Heart right ventricle (tissue), 16 donors: ENCODE measurements at regions not wholly inside any gene's neighbourhood (a gene's known extent, or its start where the extent isn't known, plus 50 kb on each side); places are given as distances from the start of the nearest gene placed in this dataset.
A peak's percentile ranks its signal among the peaks of the same experiment; 100 is the strongest.

Source experiments
- ATAC-seq, 8 donors: fragments of 200-7000 bp; cut with Tn5 transposase; one replicate each; pipeline ENCODE4 v1.9.1; 2020; ENCODE audit warnings: mild to moderate bottlenecking in 8 of 8, moderate library complexity in 8 of 8, moderate number of reproducible peaks in 1 of 8
- DNase-seq, 2 donors: peaks; one replicate each; pipeline ENCODE4 v3.0.0-alpha.2; 2020
- H3K27ac ChIP-seq, 10 donors: fragments of 200-600 bp; sonication (generic) in 2 of 10; one replicate each; pipeline versions ENCODE4 v1.5.0 to v1.8.0; 2020 to 2022; ENCODE audit warnings: mild to moderate bottlenecking in 3 of 10
- H3K27me3 ChIP-seq, 7 donors: fragments of 200-600 bp; one replicate each; pipeline ENCODE4 v1.8.0; 2021 to 2022; ENCODE audit warnings: mild to moderate bottlenecking in 2 of 7
- H3K36me3 ChIP-seq, 9 donors: fragments of 200-600 bp; sonication (generic) in 1 of 9; one replicate each; pipeline versions ENCODE4 v1.5.0 to v1.8.0; 2020 to 2022; ENCODE audit warnings: mild to moderate bottlenecking in 2 of 9
- H3K4me1 ChIP-seq, 9 donors: fragments of 200-600 bp; sonication (generic) in 1 of 9; one replicate each; pipeline versions ENCODE4 v1.5.0 to v1.8.0; 2020 to 2022; ENCODE audit warnings: mild to moderate bottlenecking in 4 of 9
- H3K4me3 ChIP-seq, 10 donors: fragments of 200-600 bp; sonication (generic) in 2 of 10; one replicate each; pipeline versions ENCODE4 v1.5.0 to v1.8.0; 2020 to 2022; ENCODE audit warnings: mild to moderate bottlenecking in 7 of 10, moderate library complexity in 2 of 10
- H3K9me3 ChIP-seq, 11 donors: fragments of 200-600 bp in 10 of 11; sonication (generic) in 2 of 11; one replicate each; pipeline versions ENCODE4 v1.5.0 to v1.8.0; 2013 to 2022; ENCODE audit warnings: mild to moderate bottlenecking in 2 of 11, control low read depth in 1 of 11, moderate library complexity in 1 of 11
- CTCF ChIP-seq, 9 donors: fragments of 200-600 bp; sonication (generic) in 2 of 9; IDR thresholded peaks; one replicate each; pipeline versions ENCODE4 v1.5.0 to v1.8.0; 2021 to 2022; ENCODE audit warnings: antibody characterized with exemption in 9 of 9, mild to moderate bottlenecking in 5 of 9, moderate library complexity in 1 of 9
- WGBS, 2 donors: extraction: QIAGEN DNeasy Blood & Tissue Kit; methylation state at CpG; one replicate each; pipeline ENCODE4 v1.1.7; 2013; ENCODE audit warnings: inconsistent platforms in 1 of 2; 5-methylcytosine and 5-hydroxymethylcytosine counted together
- intact Hi-C, 10 donors: fragments of 100-400 bp; cut with DNase I; formaldehyde crosslinking; loops; one replicate each; pipeline versions ENCODE4 v1.11.1 to v1.14.2; 2022
- donor health status: Arrhythmogenic right ventricular cardiomyopathy.
- donor health status: ischemic (EF 13 %, LVEDD 7.1; RV severe dilation, severe dysfunction).
- donor health status: healthy with polysubstance abuse.
- donor health status: DM: no; HTN: yes; CAD: no.
- donor health status: DM: no; HTN: no; CAD: no.
- donor health status: ischemic (EF 25% LVEDD 6.9; RV normal size, moderate dysfunction).
- donor health status: ischemic (EF 25% LVEDD 5.7; RV mildly dilated, moderate dysfunction).
- donor health status: healthy.
- donor health status: DM: yes; HTN: yes; CAD: no.
- donor health status: Ischemic cardiomyopathy.
- donor health status: ischemic (EF 35%, LVEDD 5.7; RV mildly dilated, moderate dysfunction).
- donor health status: nonischemic (EF 11% LVEDD 7.7; RV severe dilation, severe dysfunction).
- donor health status: DM: yes; HTN: yes; CAD: no.
- donor health status: PGD.
- donor health status: ischemic (EF 29% LVEDD 5.4; RV normal size, mild dysfunction).
- donor health status: nonischemic (EF 23%, LVEDD 6.1; RV moderate dilation, normal function).

GRCh38 chr5:15391704-15392397, 108.1 kb upstream of the FBXL7 start:
- no peaks in the 10 kb centered on the region for H3K4me1 ChIP-seq
- ATAC-seq: peak in 2 of 8 donors; percentile 27 to 71
- TF ChIP-seq CTCF (IDR thresholded peaks at IDR 0.05): no peak
- peak overlapping the region in 3 of 10 donors; percentile 9 to 52 (median 29) for H3K27ac ChIP-seq
- WGBS, 2 donors: 53 to 56% methylated on average over 12 of the region's 12 CpGs
- no peak for DNase-seq
- no peaks in the 10 kb centered on the region for H3K27me3 ChIP-seq
- intact Hi-C loops: no loop called here
- H3K9me3 ChIP-seq: no peaks in the 10 kb centered on the region
- H3K36me3 ChIP-seq: no peaks in the 10 kb centered on the region
- H3K4me3 ChIP-seq: peak overlapping the region in 2 of 10 donors; percentile 20 to 33

- WGBS, 2 donors: 79 to 80% methylated on average over 2 of the region's 2 CpGs
- no peaks in the 10 kb centered on the region for H3K4me1 ChIP-seq
- TF ChIP-seq CTCF (IDR thresholded peaks at IDR 0.05): no peak
- no peak overlapping the region for H3K27ac ChIP-seq
- intact Hi-C loops: loop anchor here in 3 of 10 donors (5.0 to 10.0 kb wide), 3 partner anchors 436 to 606 kb away; no protein-coding TSS in a partner anchor
- H3K27me3 ChIP-seq: no peaks in the 10 kb centered on the region
- no peak overlapping the region for H3K4me3 ChIP-seq
- ATAC-seq (peak in 3 of 8 donors; percentile 42 to 67 (median 54)), DNase-seq (no peak)
- no peaks in the 10 kb centered on the region for H3K9me3 ChIP-seq
- no peaks in the 10 kb centered on the region for H3K36me3 ChIP-seq
Observed at GRCh38 chr5:15388866-15389265, 111.1 kb upstream of the FBXL7 start.

- TF ChIP-seq CTCF (IDR thresholded peaks at IDR 0.05): no peak
- Histone ChIP-seq H3K4me1 (no peaks in the 10 kb centered on the region), H3K4me3 (no peak overlapping the region), H3K27ac (no peak overlapping the region), H3K9me3 (no peaks in the 10 kb centered on the region), H3K36me3 (no peaks in the 10 kb centered on the region), H3K27me3 (no peaks in the 10 kb centered on the region)
- ATAC-seq (no peak), DNase-seq (no peak)
- WGBS, 2 donors: 87 to 91% methylated on average over 6 of the region's 6 CpGs
- intact Hi-C loops: loop anchor here in 3 of 10 donors (5.0 to 10.0 kb wide), 3 partner anchors 437 to 607 kb away; no protein-coding TSS in a partner anchor
Observed at GRCh38 chr5:15387931-15388524, 112.0 kb upstream of the FBXL7 start.

- Histone ChIP-seq H3K27ac (no peak overlapping the region), H3K36me3 (no peaks in the 10 kb centered on the region), H3K4me1 (no peaks in the 10 kb centered on the region), H3K27me3 (no peaks in the 10 kb centered on the region), H3K9me3 (no peaks in the 10 kb centered on the region), H3K4me3 (no peak overlapping the region)
- intact Hi-C loops: loop anchor here in 3 of 10 donors (5.0 to 10.0 kb wide), 3 partner anchors 439 to 609 kb away; no protein-coding TSS in a partner anchor
- DNase-seq: no peak
- TF ChIP-seq CTCF (IDR thresholded peaks at IDR 0.05): no peak
- 96% methylated on average over 3 of the region's 3 CpGs for WGBS, 2 donors
- ATAC-seq: no peak
Observed at GRCh38 chr5:15386122-15386521, 113.9 kb upstream of the FBXL7 start.
